Subcutaneous abdominal adipose tissue (tissue), 5 donors: ENCODE measurements at regions not wholly inside any gene's neighbourhood (a gene's known extent, or its start where the extent isn't known, plus 50 kb on each side); places are given as distances from the start of the nearest gene placed in this dataset.

Source experiments
- H3K27ac ChIP-seq: one replicate; pipeline ENCODE4 v1.7.0; 2013; ENCODE audit warnings: low read depth, mild to moderate bottlenecking, inconsistent platforms, low read length, moderate library complexity
- H3K27me3 ChIP-seq, 5 donors: one replicate each; pipeline ENCODE4 v1.7.0; 2013; ENCODE audit warnings: low read length in 5 of 5, inconsistent platforms in 1 of 5; ENCODE audit not compliant: control insufficient read depth in 5 of 5, insufficient read depth in 4 of 5
- H3K36me3 ChIP-seq, 5 donors: one replicate each; pipeline ENCODE4 v1.7.0; 2013; ENCODE audit warnings: low read length in 5 of 5; ENCODE audit not compliant: control insufficient read depth in 5 of 5, insufficient read depth in 5 of 5
- H3K4me1 ChIP-seq, 5 donors: one replicate each; pipeline ENCODE4 v1.7.0; 2013; ENCODE audit warnings: low read length in 5 of 5, mild to moderate bottlenecking in 3 of 5, moderate library complexity in 1 of 5; ENCODE audit not compliant: control insufficient read depth in 5 of 5, insufficient read depth in 5 of 5
- H3K4me3 ChIP-seq, 5 donors: one replicate each; pipeline ENCODE4 v1.7.0; 2013; ENCODE audit warnings: low read length in 5 of 5, low read depth in 1 of 5
- H3K9ac ChIP-seq, 5 donors: one replicate each; pipeline ENCODE4 v1.7.0; 2013; ENCODE audit warnings: low read length in 5 of 5, mild to moderate bottlenecking in 4 of 5, moderate library complexity in 3 of 5
- H3K9me3 ChIP-seq, 5 donors: one replicate each; pipeline ENCODE4 v1.7.0; 2013; ENCODE audit warnings: low read length in 5 of 5; ENCODE audit not compliant: control insufficient read depth in 5 of 5
- donor health status: healthy.
- donor health status: healthy.
- donor health status: healthy.
- donor health status: healthy.
- donor health status: healthy.

- H3K9ac ChIP-seq, result no peak overlapping the region
- peaks cover 0 to 6% (median 0%) of the 10 kb centered on the region in 5 donors for H3K4me1 ChIP-seq
- no peaks in the 10 kb centered on the region for H3K27me3 ChIP-seq
- H3K27ac ChIP-seq, result no peak overlapping the region
- no peak overlapping the region for H3K4me3 ChIP-seq
- H3K36me3 ChIP-seq, result no peaks in the 10 kb centered on the region
- H3K9me3 ChIP-seq, result no peaks in the 10 kb centered on the region
Measured at GRCh38 chr10:78763651-78764395, 304.9 kb upstream of the ZMIZ1 start.

GRCh38 chr10:78764436-78764835, 304.3 kb upstream of the ZMIZ1 start:
- Histone ChIP-seq H3K9ac (no peak overlapping the region), H3K4me3 (no peak overlapping the region), H3K4me1 (peaks cover 0 to 6% (median 0%) of the 10 kb centered on the region in 5 donors), H3K36me3 (no peaks in the 10 kb centered on the region), H3K27ac (no peak overlapping the region), H3K27me3 (no peaks in the 10 kb centered on the region), H3K9me3 (no peaks in the 10 kb centered on the region)

- Histone ChIP-seq H3K4me3 (no peak overlapping the region), H3K9ac (no peak overlapping the region), H3K27me3 (no peaks in the 10 kb centered on the region), H3K9me3 (no peaks in the 10 kb centered on the region), H3K36me3 (no peaks in the 10 kb centered on the region), H3K4me1 (peaks cover 0 to 6% (median 0%) of the 10 kb centered on the region in 5 donors), H3K27ac (no peak overlapping the region)
Measured at GRCh38 chr10:78764846-78765430, 303.8 kb upstream of the ZMIZ1 start.

GRCh38 chr10:78765726-78766335, 302.9 kb upstream of the ZMIZ1 start:
- no peak overlapping the region for H3K9ac ChIP-seq
- no peaks in the 10 kb centered on the region for H3K27me3 ChIP-seq
- peaks cover 0 to 6% (median 0%) of the 10 kb centered on the region in 5 donors for H3K4me1 ChIP-seq
- no peak overlapping the region for H3K27ac ChIP-seq
- no peak overlapping the region for H3K4me3 ChIP-seq
- H3K36me3 ChIP-seq, result no peaks in the 10 kb centered on the region
- no peaks in the 10 kb centered on the region for H3K9me3 ChIP-seq

GRCh38 chr10:78766603-78767002, 302.2 kb upstream of the ZMIZ1 start:
- peaks cover 0 to 6% (median 0%) of the 10 kb centered on the region in 5 donors for H3K4me1 ChIP-seq
- no peaks in the 10 kb centered on the region for H3K27me3 ChIP-seq
- H3K9me3 ChIP-seq, result no peaks in the 10 kb centered on the region
- H3K4me3 ChIP-seq, result no peak overlapping the region
- no peaks in the 10 kb centered on the region for H3K36me3 ChIP-seq
- H3K9ac ChIP-seq, result no peak overlapping the region
- H3K27ac ChIP-seq, result no peak overlapping the region

- no peak overlapping the region for H3K27ac ChIP-seq
- no peaks in the 10 kb centered on the region for H3K36me3 ChIP-seq
- no peak overlapping the region for H3K9ac ChIP-seq
- no peaks in the 10 kb centered on the region for H3K9me3 ChIP-seq
- H3K4me3 ChIP-seq, result no peak overlapping the region
- H3K27me3 ChIP-seq, result no peaks in the 10 kb centered on the region
- H3K4me1 ChIP-seq, result peaks cover 0 to 5% (median 0%) of the 10 kb centered on the region in 5 donors
Measured at GRCh38 chr10:78768041-78768835, 300.5 kb upstream of the ZMIZ1 start.

- Histone ChIP-seq H3K9ac (no peak overlapping the region), H3K4me3 (no peak overlapping the region), H3K4me1 (peaks cover 0 to under 1% (median 0%) of the 10 kb centered on the region in 5 donors), H3K36me3 (no peaks in the 10 kb centered on the region), H3K27me3 (no peaks in the 10 kb centered on the region), H3K9me3 (no peaks in the 10 kb centered on the region), H3K27ac (no peak overlapping the region)
Measured at GRCh38 chr10:78768876-78769275, 299.9 kb upstream of the ZMIZ1 start.

GRCh38 chr10:78769526-78769925, 299.2 kb upstream of the ZMIZ1 start:
- H3K4me1 ChIP-seq, result peaks cover 0 to 4% (median 1%) of the 10 kb centered on the region in 5 donors
- H3K27ac ChIP-seq, result no peak overlapping the region
- H3K4me3 ChIP-seq, result no peak overlapping the region

GRCh38 chr10:78770167-78771090, 298.3 kb upstream of the ZMIZ1 start:
- Histone ChIP-seq H3K9me3 (no peaks in the 10 kb centered on the region), H3K27me3 (no peaks in the 10 kb centered on the region), H3K4me1 (peaks cover 3 to 13% (median 10%) of the 10 kb centered on the region in 5 donors), H3K9ac (no peak overlapping the region), H3K27ac (no peak overlapping the region), H3K4me3 (no peak overlapping the region), H3K36me3 (no peaks in the 10 kb centered on the region)

More at GRCh38 chr10:78769526-78769925, 299.2 kb upstream of the ZMIZ1 start:
- Histone ChIP-seq H3K27me3 (no peaks in the 10 kb centered on the region), H3K9me3 (no peaks in the 10 kb centered on the region), H3K9ac (no peak overlapping the region), H3K36me3 (no peaks in the 10 kb centered on the region)
